ENCODE measurements at regions not wholly inside any gene's neighbourhood (a gene's known extent, or its start where the extent isn't known, plus 50 kb on each side); places are given as distances from the start of the nearest gene placed in this dataset.

GRCh38 chr2:198441901-198442300 is 637.5 kb downstream of the PLCL1 start:
- TF ChIP-seq KLF9 (tag by site-specific recombination; IDR thresholded peaks at IDR 0.05; ENCODE audit: low read depth) (no peak), CTCF (tag by site-specific recombination; IDR thresholded peaks at IDR 0.05) (no peak), ZNF830 (tag by site-specific recombination; IDR thresholded peaks at IDR 0.05; ENCODE audit: low read depth) (no peak), ZNF792 (tag by site-specific recombination; IDR thresholded peaks at IDR 0.05) (no peak), ZBTB7A (tag by site-specific recombination; IDR thresholded peaks at IDR 0.05; ENCODE audit: low read depth) (no peak), MYNN (tag by site-specific recombination; IDR thresholded peaks at IDR 0.05; ENCODE audit: borderline replicate concordance) (no peak), ZNF785 (tag by site-specific recombination; IDR thresholded peaks at IDR 0.05) (no peak), SP3 (tag by site-specific recombination; IDR thresholded peaks at IDR 0.05) (no peak), KLF7 (tag by site-specific recombination; IDR thresholded peaks at IDR 0.05; ENCODE audit: borderline replicate concordance) (no peak), ZNF211 (tag by site-specific recombination; IDR thresholded peaks at IDR 0.05; ENCODE audit: low read depth) (no peak), ZNF561 (tag by site-specific recombination; IDR thresholded peaks at IDR 0.05; ENCODE audit: borderline replicate concordance) (no peak), KLF10 (tag by site-specific recombination; IDR thresholded peaks at IDR 0.05) (no peak)
